PC-3 (cell line): ENCODE measurements at regions not wholly inside any gene's neighbourhood (a gene's known extent, or its start where the extent isn't known, plus 50 kb on each side); places are given as distances from the start of the nearest gene placed in this dataset.

Experiments used
- EZH2 ChIP-seq: fragments of 300-600 bp; sonication (generic); IDR thresholded peaks from one replicate; pipeline ENCODE4 v1.6.1; 2017; ENCODE audit warnings: antibody characterized with exemption, mild to moderate bottlenecking, low read length; ENCODE audit not compliant: unreplicated experiment
- TF ChIP-seq, protein P1 (sequence below): fragments of 300-600 bp; sonication (generic); conservative IDR thresholded peaks from 2 replicates; pipeline ENCODE4 v1.5.1; 2017; ENCODE audit warnings: antibody characterized with exemption, low read depth, mild to moderate bottlenecking, low read length

DNA sequence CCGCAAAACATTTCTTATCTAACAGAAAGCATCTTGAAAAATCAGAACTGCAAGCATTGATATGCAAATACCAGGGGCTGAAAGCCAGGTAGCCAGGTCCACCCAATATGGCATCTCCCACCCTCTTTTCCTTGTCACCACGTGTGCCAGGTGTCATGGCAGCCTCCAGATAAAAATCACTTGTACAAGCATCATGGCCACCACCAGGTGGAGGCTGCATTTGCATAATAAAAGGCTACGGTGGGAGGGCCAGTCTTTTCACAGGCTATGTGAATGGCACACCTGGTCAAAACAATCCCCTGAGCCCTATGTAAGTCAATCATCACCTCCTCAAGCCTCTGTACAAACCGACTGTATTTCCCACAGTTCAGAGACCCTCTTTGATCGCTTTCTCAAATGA is 1233.1 kb upstream of the ALCAM start:
- TF ChIP-seq, protein P1, sequence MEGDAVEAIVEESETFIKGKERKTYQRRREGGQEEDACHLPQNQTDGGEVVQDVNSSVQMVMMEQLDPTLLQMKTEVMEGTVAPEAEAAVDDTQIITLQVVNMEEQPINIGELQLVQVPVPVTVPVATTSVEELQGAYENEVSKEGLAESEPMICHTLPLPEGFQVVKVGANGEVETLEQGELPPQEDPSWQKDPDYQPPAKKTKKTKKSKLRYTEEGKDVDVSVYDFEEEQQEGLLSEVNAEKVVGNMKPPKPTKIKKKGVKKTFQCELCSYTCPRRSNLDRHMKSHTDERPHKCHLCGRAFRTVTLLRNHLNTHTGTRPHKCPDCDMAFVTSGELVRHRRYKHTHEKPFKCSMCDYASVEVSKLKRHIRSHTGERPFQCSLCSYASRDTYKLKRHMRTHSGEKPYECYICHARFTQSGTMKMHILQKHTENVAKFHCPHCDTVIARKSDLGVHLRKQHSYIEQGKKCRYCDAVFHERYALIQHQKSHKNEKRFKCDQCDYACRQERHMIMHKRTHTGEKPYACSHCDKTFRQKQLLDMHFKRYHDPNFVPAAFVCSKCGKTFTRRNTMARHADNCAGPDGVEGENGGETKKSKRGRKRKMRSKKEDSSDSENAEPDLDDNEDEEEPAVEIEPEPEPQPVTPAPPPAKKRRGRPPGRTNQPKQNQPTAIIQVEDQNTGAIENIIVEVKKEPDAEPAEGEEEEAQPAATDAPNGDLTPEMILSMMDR = no peak
- no peak for TF ChIP-seq EZH2
